NCI-H524 (cell line): ENCODE measurements at regions not wholly inside any gene's neighbourhood (a gene's known extent, or its start where the extent isn't known, plus 50 kb on each side); places are given as distances from the start of the nearest gene placed in this dataset.

Experiments
- DNase-seq, 2 experiments: peaks; one replicate each; lab custom pipeline; 2025; lab: John Stamatoyannopoulos, UW

DNA sequence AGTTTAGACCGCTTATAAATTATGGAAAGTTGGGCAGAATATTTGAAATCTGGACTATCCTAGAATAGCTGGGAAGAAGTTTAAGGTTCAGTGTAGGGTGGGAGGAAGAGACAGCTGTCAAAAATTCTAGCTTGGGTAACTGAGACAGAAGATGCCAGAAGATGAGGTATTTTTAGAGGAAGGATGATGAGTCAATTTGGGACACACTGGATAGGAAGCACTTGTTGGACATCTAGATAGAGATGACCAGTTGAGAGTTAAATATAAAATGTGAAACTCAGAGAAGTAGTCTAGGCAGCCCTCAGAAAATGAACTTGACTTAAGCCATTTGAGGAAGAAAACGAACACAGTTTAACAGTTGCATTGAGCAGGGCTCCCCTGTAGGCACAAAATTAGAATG, 137.9 kb upstream of the MAP9 start:
- no peak for DNase-seq

DNA sequence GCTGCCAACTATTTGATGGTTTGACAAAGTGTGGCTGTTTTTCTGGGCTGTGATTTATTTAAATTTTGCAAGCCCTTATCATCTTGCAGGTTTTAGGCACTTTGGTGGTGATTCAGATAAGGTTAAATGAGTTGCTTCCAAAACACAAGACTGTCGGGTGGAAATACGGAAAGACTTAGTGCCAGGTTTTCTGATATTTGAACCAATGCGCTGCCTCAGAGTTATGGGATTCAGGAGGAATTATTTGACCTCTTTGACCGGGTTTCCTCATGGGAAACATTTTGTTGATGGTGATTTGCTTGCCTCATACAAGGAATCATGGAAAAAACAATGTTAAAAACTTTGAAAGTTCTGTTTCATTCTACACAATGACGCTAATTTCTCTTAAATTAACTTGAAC, 136.1 kb upstream of the MAP9 start:
- no peak for DNase-seq

DNA sequence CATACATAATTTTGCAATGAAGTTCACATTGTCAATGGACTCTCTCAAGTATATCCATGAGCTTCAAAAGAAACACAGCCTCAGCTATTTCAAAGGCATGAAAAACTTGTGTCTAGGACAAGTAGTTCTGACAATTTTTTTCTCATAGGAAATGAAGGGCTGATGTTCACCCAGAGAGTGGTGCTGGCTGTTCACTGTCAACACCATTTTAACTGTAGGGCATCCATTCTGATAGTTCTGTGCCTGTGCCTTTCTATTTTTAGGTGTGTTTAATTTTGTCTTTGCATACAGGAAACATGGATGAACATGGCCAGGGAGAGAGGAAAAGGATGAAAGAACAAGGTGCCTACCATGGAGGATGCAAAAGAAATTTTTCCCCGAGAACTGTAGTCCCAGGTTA, 135.3 kb upstream of the MAP9 start:
- no peak for DNase-seq

DNA sequence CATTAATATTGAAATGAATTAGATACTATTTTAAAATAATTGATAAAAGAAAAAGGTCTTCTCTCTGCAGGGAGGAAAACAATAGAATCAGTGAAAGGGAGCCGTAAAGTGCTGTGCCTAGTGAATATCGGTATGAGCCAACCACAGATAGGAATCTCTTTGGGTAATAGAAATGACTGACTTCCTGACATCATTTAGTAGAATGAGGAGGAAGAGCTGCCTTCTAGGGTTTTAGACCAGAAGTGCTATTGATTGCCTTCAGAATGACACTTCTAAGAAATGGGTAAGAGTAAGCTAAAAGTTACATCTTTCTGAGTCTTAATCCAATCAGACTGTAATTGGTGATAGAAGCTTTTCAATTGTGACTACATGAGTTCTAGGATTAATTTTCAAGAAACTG, 134.0 kb upstream of the MAP9 start:
- DNase-seq, result no peak

DNA sequence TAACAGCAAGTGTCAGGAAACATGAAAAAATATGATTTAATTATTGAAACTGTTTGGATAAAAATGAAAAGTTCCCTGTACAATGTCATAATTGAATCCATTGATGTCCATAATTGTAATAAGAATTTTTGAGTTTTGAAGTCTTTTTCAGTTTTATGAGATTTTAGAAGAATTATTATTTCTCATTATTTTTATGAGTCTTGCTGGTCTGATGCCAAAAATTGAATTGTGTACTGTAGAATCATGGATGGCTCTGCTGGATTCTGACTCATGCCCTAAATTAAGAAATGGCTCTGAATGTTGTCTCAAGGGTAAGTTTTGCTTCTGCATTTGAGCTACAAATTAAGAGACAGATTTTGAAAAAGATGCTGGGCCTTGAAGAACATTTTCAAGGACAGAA, 132.8 kb upstream of the MAP9 start:
- DNase-seq, result no peak

DNA sequence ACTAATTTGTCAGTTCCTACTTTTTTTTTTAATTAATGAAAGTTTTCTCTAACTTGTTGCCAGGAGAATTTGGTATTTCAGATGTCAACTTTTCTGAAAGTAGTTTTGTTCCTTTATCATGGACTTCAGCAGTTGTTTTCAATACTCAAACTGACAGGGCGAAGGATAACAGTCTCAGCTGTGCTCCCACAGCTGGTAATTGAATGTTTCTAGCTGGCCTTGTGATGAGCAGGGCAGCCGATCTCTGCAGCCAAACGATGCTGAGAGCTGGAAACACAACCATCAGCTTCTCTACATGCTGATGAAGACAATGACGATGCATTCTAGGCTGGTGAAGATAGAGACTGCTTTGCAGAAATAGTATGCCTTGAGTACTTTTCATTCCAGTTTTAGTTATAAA, 130.0 kb upstream of the MAP9 start:
- DNase-seq, result no peak

DNA sequence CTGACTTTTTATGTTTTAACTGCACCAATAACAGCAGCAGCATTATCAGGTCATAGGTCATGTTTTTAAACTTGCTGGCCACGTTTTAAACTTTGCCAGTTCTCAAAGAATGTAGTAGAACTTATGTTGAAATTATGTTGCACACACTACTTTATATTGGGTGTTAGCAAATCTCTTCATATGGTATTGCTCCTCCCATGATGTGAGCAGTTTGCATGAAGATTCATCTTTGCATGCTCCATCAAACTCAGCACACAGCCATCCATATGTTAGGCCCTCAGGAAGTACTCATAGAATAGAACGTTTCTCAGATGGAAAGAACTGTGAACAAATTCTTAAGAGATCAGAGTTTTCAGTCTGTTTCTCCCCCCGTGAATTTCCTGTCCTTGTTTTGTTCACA, 128.6 kb upstream of the MAP9 start:
- no peak for DNase-seq

DNA sequence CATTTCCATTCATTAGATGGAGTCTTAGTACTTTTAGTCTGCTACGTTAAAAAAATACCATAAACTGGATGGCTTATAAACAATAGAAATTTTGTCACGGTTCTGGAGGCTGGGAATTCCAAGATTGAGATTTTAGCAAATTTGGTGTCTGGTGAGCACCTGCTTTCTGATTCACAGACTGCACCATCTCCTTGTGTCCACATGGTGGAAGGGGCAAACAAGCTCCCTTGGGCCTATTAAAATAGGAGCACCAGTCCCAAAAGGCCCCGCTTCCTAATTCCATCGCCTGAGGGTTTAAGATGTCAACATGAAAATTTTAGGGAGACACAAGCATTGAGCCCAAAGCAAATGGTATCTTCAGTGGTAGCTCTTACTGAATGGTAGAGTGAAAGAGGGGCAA, 120.5 kb upstream of the MAP9 start:
- DNase-seq, result no peak

DNA sequence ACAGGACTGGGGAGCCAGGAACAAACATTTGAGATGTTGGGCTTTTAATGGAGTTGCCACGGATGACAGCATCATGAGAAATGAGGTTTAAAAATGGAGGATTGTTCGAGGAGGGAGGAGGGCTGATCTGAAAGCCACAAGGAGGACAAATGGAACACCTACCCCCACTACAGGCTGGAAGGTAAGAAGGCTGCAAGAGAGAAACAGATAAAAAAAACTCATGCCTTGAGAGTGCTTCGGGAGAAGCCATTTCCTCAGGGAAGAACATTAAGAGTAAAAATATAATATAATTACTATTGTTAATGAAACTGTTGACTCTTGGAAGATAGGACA, 119.5 kb upstream of the MAP9 start:
- DNase-seq, result no peak

DNA sequence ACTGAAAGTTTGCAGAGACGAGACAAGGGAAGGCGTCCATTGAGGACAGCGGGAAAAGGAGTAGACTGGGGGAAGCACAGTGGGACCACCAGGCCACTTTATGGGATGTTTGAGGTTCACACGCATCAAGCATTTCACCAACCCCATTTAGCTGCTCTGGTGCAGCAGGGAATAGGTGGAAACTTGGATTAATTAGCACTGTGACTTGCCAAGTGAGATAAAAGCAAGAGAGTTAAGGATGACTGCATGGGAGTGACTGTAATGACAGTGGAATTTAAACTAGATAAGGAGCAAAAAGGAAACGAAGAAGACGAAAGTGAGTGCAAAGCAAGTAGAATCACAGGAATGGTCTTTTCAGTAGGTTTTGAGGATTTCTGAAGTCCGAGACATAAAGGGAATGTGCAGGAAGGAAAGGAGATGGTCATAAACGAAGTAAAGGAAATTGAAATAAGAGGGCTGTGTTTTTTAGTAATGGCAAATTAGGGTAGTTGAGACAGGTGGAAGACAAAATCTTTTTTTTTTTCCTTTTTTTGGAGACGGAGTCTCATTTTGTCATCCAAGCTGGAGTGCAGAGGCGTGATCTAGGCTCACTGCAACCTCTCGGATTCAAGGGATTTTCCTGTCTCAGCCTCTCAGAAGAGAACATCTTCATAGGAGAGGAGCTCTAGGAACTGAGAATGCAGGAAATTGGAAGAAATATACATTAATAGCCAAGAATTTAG, 119.0 kb upstream of the MAP9 start:
- no peak for DNase-seq

DNA sequence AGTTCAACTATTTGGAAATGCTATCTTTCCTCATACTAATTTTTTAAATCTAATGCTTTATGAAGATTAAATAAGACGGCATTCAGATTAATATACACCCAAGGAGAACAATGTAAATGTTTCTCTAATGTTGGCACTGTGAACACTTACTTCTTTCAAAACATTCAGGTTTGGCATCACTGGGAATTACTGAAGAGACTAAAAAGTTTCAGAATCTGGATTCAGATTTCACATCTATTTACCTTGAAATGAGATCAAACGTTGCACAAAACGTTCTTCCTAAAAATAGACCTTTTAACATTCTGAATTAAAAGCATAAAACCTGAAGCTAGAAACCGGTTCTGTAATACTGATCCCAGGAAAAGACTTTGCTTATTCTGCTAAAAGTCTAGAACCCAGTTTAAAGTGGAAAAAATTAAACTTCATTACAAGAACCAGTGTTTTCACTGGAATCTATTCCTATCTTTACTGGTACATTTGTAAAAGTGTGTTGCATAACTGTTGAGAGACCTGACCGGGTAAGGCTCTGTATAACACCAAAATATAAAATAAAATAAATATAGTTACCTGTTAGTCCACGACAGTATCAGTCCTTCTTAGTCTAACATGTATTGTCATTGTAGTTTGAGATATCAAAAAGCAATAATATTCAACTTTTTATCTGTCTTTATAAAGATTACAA, 117.4 kb upstream of the MAP9 start:
- no peak for DNase-seq

DNA sequence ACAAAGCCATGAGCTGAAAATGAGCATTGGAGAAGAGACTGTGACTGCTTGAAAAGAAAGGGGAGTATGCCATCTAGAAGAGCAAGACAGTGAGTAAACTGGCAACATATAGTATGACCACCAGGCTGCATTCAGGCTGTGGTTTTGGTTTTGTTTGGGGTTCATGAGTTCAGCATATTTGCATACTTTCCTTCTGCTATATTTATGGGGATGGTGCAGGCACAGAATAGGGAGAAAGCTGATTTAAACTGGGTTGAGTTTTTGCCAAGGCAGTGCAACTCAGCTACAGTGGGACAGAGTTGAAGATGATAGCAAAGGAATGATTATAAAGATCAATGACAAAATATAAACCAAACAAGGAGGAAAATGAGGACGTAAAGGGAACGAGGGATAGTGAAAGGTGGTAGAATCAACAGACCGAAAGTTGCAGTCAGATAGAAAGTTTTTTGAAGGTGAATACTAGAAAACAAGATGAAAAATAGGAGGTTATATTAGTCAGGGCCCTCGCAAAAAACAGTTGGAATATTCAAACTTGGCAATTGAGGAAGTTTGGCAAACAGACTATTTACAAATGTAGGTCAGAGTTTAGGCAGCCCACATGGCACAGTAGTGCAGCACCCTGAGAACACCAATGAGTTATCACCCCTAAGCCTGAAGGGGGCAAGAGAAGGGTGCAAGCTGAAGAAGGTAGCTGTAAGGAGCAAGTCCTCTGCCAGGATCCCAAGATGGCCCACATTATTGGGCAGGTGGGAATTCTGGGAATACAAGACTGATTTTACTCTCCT, 114.8 kb upstream of the MAP9 start:
- DNase-seq, result no peak

DNA sequence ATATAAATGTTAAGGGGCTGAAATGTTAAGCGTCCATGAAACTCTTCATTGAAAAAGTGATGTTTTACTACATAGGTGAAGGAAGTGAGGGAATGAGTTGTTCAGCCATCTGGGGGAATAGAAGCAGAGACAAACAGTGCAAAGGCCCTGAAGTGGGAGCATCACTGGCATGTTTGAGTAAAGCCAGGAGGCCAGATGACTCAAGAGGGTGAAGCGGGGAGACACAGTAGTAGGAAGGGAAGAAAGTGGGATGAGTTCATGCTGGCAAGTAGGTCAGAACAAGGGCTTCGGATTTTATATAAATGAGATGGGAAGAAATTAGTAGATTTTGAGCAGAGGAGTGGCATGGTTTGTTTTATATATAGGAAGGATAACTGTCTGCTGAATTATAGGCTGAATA, 112.5 kb upstream of the MAP9 start:
- DNase-seq, result no peak

DNA sequence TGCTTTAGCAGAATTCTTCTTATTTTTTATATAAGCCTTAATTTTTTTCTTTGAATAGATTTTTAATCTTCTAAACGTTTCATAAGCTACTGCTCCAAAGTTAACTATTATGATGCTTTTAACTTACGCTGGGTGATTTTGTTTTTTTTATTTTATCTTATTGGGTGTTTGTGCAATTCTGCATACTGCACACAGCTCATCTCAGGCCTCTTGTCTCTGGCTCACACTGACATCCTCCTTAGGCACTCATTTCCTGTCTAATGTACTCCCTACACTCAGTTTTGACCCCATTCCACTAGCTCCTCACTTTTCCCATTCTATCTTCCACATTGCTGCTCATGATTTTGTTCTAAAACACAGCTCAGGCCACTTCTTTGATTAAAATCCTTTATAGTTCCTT, 111.9 kb upstream of the MAP9 start:
- DNase-seq, result no peak

DNA sequence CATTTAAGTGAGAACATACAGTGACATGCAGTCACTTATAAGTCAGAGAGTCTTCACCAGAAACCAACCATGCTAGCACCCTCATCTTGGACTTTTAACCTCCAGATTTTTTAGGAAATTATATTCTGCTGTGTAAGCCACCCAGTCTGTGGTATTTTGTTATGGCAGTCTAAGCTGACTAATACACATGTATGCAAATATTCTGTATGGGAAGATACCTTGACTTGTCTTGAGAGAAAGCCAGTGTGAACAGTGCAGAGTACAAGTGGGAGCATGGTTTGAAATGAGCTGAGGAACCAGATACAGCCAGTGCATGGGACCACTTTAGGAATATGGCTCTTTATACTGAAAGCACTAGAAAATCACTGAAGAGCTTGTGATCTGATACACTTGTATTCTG, 110.4 kb upstream of the MAP9 start:
- no peak for DNase-seq

DNA sequence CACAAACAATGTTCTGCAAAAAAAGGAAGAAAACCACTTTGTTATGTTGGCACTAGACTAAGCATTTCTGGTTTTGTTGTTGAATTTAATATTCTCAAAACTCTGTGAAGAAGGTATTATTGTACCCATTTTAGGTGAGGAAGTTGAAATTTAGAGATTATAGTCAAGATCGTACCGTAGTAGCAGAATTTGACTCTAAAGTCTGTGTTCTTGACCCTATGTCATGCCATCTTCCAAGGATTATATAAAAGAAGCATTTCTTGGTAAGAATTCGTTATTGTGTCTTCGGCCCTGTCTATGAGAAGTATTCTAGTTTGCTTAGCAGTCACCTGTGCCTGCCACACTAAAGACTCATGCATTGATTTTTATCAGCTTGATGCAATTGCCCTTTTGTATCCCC, 104.4 kb upstream of the MAP9 start:
- DNase-seq, result no peak

DNA sequence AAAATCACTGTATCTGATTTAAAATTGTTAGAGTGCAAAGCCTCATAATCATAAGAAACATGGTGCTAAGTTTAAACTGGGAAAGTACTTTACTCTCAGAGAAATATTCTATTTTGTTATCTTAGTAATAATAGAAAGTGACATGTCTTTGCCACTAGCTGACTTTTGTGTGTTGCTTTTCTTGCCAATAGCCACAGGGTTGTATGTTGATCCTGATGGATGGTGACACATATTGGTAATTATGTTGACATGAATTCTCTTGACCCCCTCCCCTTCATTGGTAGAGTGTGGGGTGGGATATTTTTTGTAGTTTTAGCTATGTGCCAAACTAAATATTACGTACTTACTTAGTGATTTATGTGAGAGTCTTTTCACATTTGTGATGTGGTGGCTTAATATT, 103.1 kb upstream of the MAP9 start:
- no peak for DNase-seq

DNA sequence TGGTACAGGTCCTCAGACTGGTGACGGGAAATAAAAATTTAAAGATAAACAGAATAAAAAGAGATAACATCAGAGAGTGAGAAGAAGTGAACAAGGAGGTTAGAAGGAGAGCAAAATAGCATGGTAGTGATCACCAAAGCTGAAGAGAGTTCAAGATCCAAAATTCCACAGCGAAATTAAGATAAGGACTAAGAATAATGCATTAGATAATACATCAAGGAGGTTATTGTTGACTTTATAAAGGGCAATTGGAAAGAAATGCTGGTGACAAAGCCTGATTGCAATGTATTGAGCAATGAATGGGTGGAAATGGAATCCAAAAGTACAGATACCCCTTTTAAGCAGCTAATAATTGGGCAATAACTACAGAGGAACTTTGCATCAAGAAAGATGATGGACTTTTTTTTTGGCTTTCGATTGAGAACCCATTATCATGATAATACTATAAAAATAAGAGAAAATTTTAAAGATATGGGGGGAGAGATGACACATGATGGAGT, 101.6 kb upstream of the MAP9 start:
- DNase-seq, result no peak

DNA sequence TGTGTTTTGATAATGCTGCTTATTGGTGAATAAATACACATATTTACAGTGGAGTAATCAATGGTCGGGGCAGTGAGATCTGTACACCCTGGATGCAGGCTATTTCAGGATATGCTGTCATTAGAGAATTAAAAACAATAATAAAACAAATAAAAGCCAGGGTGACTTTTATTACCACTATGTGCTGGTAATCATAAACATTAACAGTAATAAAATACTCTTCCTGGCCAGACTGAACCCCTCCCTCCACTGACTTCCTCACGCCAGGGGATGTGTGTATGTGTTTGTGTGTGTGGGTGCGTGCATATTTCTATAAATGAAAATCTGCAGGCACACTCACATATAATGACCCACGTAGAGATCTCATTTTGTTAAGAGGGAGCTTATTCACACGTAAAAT, 98.0 kb upstream of the MAP9 start:
- DNase-seq, result no peak

DNA sequence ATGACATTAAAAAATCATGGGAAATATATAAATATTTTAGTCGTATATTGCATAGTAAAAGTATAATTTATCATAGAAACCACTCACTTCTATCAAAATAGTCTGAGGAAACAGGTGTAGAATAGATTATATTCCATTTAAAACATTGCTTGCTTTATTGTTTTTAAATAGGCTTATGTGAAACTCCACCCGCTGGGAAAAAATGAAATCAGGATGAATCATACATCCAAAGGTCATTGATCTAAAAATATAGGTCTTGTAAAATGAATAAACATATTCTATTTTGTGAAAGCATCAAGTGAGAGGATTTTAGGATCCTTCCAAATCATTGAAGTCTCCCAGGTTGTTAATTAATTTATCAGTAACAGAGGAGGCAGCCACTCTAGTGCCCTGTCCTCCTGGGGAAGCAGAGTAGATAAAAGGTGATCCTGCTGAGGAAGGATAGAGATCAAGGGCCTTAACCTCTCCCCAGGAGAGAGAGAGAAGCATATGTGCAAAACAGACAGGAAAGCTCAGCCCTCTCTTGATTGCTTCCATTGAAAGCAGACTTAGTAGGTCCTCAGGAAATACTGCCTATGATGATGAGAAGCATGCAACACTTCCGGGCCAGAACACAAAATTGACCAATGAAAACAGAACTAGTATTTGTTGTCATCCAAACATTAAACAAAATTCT, 96.8 kb upstream of the MAP9 start:
- no peak for DNase-seq

DNA sequence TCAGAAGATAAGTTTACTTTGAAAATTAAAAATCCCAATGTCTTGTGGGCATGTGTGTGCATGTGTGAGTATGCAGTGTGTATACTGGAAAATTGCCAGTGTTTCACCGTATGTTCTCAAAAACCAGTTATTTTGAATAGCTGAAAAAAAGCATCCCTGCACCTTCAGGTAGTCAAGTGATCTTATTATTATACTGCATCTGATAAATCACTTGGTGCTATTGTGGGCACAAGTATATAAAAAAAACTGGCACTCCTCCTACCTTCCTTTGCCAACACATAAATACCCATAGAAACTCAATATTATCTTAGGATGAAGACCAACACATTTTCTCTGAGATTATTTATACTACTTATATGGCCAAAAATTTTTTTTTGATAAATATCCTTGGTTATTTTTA, 91.5 kb upstream of the MAP9 start:
- no peak for DNase-seq

DNA sequence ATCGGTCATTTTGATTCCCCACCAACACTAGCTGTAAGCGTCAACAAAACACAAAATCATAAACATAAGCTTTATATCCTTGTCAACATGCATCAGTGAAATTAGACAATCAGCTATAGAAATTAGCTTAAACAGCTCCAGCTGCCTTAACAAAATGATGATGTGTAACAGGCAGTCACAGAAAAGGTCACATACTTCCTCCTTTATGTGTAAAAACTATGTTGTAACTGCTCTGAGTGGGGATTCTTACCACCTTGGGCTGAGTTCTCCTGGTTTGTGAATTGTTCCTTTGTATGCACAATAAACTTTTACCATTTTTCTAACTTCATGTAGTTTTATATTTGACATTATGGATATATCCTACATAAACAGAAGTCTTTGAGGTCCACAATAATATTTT, 73.9 kb upstream of the MAP9 start:
- no peak for DNase-seq

DNA sequence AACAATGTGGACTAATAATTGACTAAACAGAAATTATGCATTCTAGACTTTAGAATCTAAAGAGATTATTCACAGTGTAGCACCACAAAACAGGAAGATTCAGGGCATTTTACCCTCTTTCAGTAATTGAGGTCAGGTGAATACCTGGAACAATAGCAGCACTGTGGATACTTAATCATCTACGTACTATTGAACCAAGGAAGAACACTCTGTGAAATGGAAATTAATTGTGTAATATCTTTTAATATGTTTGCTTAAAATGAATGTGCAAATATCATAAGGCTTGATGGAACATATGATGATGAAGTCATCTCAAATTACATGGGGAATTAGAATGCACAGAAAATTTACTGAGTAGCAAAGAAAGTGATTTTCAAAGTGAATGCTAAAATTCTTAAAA, 68.5 kb upstream of the MAP9 start:
- DNase-seq, result no peak
